ENCODE measurements at regions not wholly inside any gene's neighbourhood (a gene's known extent, or its start where the extent isn't known, plus 50 kb on each side); places are given as distances from the start of the nearest gene placed in this dataset.

- intact Hi-C loops (cut with micrococcal nuclease), result no loop called here
- POLR2A ChIA-PET, result no interaction called here
- Mint-ChIP-seq H3K4me1 (ENCODE audit: insufficient read depth, unreplicated experiment) (no peaks in the 10 kb centered on the region), H3K27ac (ENCODE audit: low read depth, unreplicated experiment) (no peak overlapping the region), H3K36me3 (ENCODE audit: insufficient read depth, unreplicated experiment) (no peaks in the 10 kb centered on the region), H3K4me3 (ENCODE audit: unreplicated experiment) (no peak overlapping the region), H3K9me3 (ENCODE audit: unreplicated experiment) (no peaks in the 10 kb centered on the region), H3K27me3 (ENCODE audit: insufficient read depth, unreplicated experiment) (peaks cover 32% of the 10 kb centered on the region)
- no peak for TF ChIP-seq CTCF (IDR thresholded peaks at IDR 0.05; ENCODE audit: unreplicated experiment)
- no peak for DNase-seq (ENCODE audit: unreplicated experiment)
- no TSS peak for BruUV-seq (replicated peaks)
- CTCF ChIA-PET, result interaction anchor here (0.6 to 0.7 kb wide), 2 partner anchors 337 to 483 kb away, joined by 3 to 4 read pairs; no protein-coding TSS in a partner anchor
Measured at GRCh38 chr7:35526645-35527044, 168.3 kb downstream of the HERPUD2 start.

- Mint-ChIP-seq H3K27me3 (ENCODE audit: insufficient read depth, unreplicated experiment) (peaks cover 34% of the 10 kb centered on the region), H3K4me3 (ENCODE audit: unreplicated experiment) (no peak overlapping the region), H3K4me1 (ENCODE audit: insufficient read depth, unreplicated experiment) (no peaks in the 10 kb centered on the region), H3K36me3 (ENCODE audit: insufficient read depth, unreplicated experiment) (no peaks in the 10 kb centered on the region), H3K27ac (ENCODE audit: low read depth, unreplicated experiment) (no peak overlapping the region), H3K9me3 (ENCODE audit: unreplicated experiment) (no peaks in the 10 kb centered on the region)
- TF ChIP-seq CTCF (IDR thresholded peaks at IDR 0.05; ENCODE audit: unreplicated experiment), result no peak
- DNase-seq (ENCODE audit: unreplicated experiment), result no peak
- ChIA-PET POLR2A (no interaction called here), CTCF (interaction anchor here (0.5 to 1.5 kb wide), 4 partner anchors 13 to 486 kb away, joined by 3 to 4 read pairs (median 3); no protein-coding TSS in a partner anchor)
- BruUV-seq (replicated peaks), result no TSS peak
- intact Hi-C loops (cut with micrococcal nuclease), result loop anchor here (5.0 kb wide), 1 partner anchor 452 kb away; no protein-coding TSS in a partner anchor
Measured at GRCh38 chr7:35524112-35524804, 170.7 kb downstream of the HERPUD2 start.

- CTCF ChIA-PET, result no interaction called here
- Mint-ChIP-seq H3K4me3 (ENCODE audit: unreplicated experiment) (no peak overlapping the region), H3K36me3 (ENCODE audit: insufficient read depth, unreplicated experiment) (no peaks in the 10 kb centered on the region), H3K27ac (ENCODE audit: low read depth, unreplicated experiment) (no peak overlapping the region), H3K4me1 (ENCODE audit: insufficient read depth, unreplicated experiment) (no peaks in the 10 kb centered on the region), H3K27me3 (ENCODE audit: insufficient read depth, unreplicated experiment) (peaks cover 43% of the 10 kb centered on the region), H3K9me3 (ENCODE audit: unreplicated experiment) (no peaks in the 10 kb centered on the region)
- intact Hi-C loops (cut with micrococcal nuclease), result loop anchor here (5.0 kb wide), 1 partner anchor 451 kb away; no protein-coding TSS in a partner anchor
- TF ChIP-seq CTCF (IDR thresholded peaks at IDR 0.05; ENCODE audit: unreplicated experiment), result no peak
- POLR2A ChIA-PET, result no interaction called here
- DNase-seq (ENCODE audit: unreplicated experiment), result no peak
- no TSS peak for BruUV-seq (replicated peaks)
Measured at GRCh38 chr7:35523292-35523691, 171.6 kb downstream of the HERPUD2 start.

GRCh38 chr7:35522697-35523096 lies 172.2 kb downstream of the HERPUD2 start:
- no peaks in the 10 kb centered on the region for H3K36me3 Mint-ChIP-seq (ENCODE audit: insufficient read depth, unreplicated experiment)
- no peaks in the 10 kb centered on the region for H3K9me3 Mint-ChIP-seq (ENCODE audit: unreplicated experiment)
- no peak overlapping the region for H3K4me3 Mint-ChIP-seq (ENCODE audit: unreplicated experiment)
- ChIA-PET POLR2A (no interaction called here), CTCF (interaction anchor here (0.5 to 0.7 kb wide), 2 partner anchors 44 to 92 kb away, joined by 3 to 4 read pairs; no protein-coding TSS in a partner anchor)
- intact Hi-C loops (cut with micrococcal nuclease), result loop anchor here (5.0 kb wide), 1 partner anchor 450 kb away; no protein-coding TSS in a partner anchor
- DNase-seq (ENCODE audit: unreplicated experiment), result no peak
- no peak overlapping the region for H3K27ac Mint-ChIP-seq (ENCODE audit: low read depth, unreplicated experiment)
- TF ChIP-seq CTCF (IDR thresholded peaks at IDR 0.05; ENCODE audit: unreplicated experiment), result no peak
- no TSS peak for BruUV-seq (replicated peaks)
- H3K27me3 Mint-ChIP-seq (ENCODE audit: insufficient read depth, unreplicated experiment), result peaks cover 49% of the 10 kb centered on the region
- H3K4me1 Mint-ChIP-seq (ENCODE audit: insufficient read depth, unreplicated experiment), result no peaks in the 10 kb centered on the region
